Breast epithelium (tissue), 3 donors: ENCODE measurements at regions not wholly inside any gene's neighbourhood (a gene's known extent, or its start where the extent isn't known, plus 50 kb on each side); places are given as distances from the start of the nearest gene placed in this dataset.

Experiments
- POLR2A ChIP-seq: fragments of 450-650 bp; IDR thresholded peaks from one replicate; pipeline ENCODE4 v1.6.1; 2016; ENCODE audit warnings: antibody characterized with exemption, mild to moderate bottlenecking, moderate library complexity
- TF ChIP-seq, protein P1 (sequence below), 3 donors: fragments of 450-650 bp; IDR thresholded peaks; one replicate each; pipeline ENCODE4 v1.5.1; 2016 to 2017; ENCODE audit warnings: antibody characterized with exemption in 3 of 3, mild to moderate bottlenecking in 3 of 3, moderate library complexity in 3 of 3

DNA sequence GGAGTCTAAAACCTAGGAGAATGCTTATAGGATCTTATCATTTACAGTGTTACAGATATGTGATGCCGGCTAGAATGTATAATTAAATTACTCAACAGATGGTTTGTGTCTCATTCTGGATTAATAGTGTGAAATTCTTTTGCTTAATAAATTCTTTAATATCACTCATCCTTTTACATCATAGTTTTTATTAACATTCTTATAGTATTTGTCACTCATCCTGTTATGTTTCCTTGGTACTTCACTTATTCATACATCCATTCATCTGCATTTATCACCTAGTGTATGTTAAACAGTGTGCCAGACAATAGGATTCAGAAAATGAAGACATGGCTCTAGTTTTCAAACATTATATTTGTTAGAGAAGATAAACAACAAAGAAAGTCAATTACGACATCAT is 468.7 kb downstream of the FRK start:
- TF ChIP-seq, protein P1, sequence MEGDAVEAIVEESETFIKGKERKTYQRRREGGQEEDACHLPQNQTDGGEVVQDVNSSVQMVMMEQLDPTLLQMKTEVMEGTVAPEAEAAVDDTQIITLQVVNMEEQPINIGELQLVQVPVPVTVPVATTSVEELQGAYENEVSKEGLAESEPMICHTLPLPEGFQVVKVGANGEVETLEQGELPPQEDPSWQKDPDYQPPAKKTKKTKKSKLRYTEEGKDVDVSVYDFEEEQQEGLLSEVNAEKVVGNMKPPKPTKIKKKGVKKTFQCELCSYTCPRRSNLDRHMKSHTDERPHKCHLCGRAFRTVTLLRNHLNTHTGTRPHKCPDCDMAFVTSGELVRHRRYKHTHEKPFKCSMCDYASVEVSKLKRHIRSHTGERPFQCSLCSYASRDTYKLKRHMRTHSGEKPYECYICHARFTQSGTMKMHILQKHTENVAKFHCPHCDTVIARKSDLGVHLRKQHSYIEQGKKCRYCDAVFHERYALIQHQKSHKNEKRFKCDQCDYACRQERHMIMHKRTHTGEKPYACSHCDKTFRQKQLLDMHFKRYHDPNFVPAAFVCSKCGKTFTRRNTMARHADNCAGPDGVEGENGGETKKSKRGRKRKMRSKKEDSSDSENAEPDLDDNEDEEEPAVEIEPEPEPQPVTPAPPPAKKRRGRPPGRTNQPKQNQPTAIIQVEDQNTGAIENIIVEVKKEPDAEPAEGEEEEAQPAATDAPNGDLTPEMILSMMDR (IDR thresholded peaks at IDR 0.05): no peak
- no peak for TF ChIP-seq POLR2A
